H7 (cell line): ENCODE measurements at regions not wholly inside any gene's neighbourhood (a gene's known extent, or its start where the extent isn't known, plus 50 kb on each side); places are given as distances from the start of the nearest gene placed in this dataset.

Experiments used
- DNase-seq: peaks from one replicate; pipeline ENCODE4 v3.0.0; 2012
- H3K27me3 ChIP-seq: 2 replicates; pipeline ENCODE4 v1.6.0; 2011; ENCODE audit warnings: mild to moderate bottlenecking, low read length; ENCODE audit not compliant: control insufficient read depth, insufficient read depth
- H3K36me3 ChIP-seq: replicated peaks from 2 replicates; pipeline ENCODE4 v1.5.1; 2011; ENCODE audit warnings: low read length; ENCODE audit not compliant: control insufficient read depth, insufficient read depth
- H3K4me3 ChIP-seq: 2 replicates; pipeline ENCODE4 v1.5.1; 2011; ENCODE audit warnings: low read depth, mild to moderate bottlenecking, control low read depth, low read length, moderate library complexity; ENCODE audit not compliant: insufficient read depth

DNA sequence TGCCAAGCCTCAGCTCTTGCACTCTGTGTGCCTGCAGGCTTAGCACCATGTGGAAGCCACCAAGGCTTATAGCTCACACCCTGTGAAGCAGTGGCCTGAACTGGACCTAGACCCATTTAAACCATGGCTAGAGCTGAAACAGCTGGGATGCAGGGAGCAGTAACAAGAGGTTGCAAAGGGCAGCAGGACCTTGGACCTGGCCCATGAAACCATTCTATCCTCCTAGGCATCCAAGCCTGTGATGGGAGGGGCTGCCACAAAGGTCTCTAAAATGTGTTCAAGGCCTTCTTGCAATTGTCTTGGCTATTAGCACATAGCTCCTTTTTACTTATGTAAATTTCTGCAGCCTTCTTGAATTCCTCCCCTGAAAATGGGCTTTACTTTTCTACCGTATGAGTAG, 57.9 kb upstream of the NPAP1 start:
- no peak overlapping the region for H3K4me3 ChIP-seq
- DNase-seq, result no peak
- H3K36me3 ChIP-seq, result no peaks in the 10 kb centered on the region; the same call in 1 of the 2 replicates
- no peaks in the 10 kb centered on the region for H3K27me3 ChIP-seq

DNA sequence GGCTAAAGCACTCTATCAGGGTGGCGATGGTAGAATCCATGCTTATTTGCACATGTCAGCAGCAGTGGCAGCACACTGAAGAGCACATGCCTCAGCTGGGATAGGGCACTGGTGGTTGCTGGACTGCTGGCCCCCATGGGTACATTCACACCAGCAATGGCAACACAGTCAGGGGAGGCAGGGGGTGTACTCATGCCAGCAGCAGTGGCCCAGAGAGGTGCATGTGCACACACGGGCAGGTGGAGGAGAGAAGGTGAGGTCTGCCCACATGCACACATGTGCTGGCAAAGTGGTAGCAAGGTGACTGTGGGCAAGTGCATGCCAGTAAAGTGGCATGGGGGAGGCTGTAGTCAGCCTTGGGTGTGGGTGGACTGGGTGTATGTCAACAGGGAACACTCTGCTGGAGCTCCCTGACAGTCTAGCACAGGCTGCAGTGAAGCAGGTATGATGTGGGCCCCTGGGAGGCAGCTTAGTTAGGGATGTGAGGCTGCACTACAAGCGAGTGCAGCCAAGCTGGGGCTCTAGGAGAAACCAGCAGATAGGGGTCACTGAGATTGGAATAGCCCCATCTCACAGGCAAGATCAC, 53.9 kb upstream of the NPAP1 start:
- no peak for DNase-seq
- Histone ChIP-seq H3K36me3 (no peaks in the 10 kb centered on the region; the same call in 1 of the 2 replicates), H3K27me3 (no peaks in the 10 kb centered on the region), H3K4me3 (no peak overlapping the region)
